PC-3 (cell line): ENCODE measurements at regions not wholly inside any gene's neighbourhood (a gene's known extent, or its start where the extent isn't known, plus 50 kb on each side); places are given as distances from the start of the nearest gene placed in this dataset.

ENCODE experiments used
- EZH2 ChIP-seq: fragments of 300-600 bp; sonication (generic); IDR thresholded peaks from one replicate; pipeline ENCODE4 v1.6.1; 2017; ENCODE audit warnings: antibody characterized with exemption, mild to moderate bottlenecking, low read length; ENCODE audit not compliant: unreplicated experiment
- TF ChIP-seq, protein P1 (sequence below): fragments of 300-600 bp; sonication (generic); conservative IDR thresholded peaks from 2 replicates; pipeline ENCODE4 v1.5.1; 2017; ENCODE audit warnings: antibody characterized with exemption, low read depth, mild to moderate bottlenecking, low read length

DNA sequence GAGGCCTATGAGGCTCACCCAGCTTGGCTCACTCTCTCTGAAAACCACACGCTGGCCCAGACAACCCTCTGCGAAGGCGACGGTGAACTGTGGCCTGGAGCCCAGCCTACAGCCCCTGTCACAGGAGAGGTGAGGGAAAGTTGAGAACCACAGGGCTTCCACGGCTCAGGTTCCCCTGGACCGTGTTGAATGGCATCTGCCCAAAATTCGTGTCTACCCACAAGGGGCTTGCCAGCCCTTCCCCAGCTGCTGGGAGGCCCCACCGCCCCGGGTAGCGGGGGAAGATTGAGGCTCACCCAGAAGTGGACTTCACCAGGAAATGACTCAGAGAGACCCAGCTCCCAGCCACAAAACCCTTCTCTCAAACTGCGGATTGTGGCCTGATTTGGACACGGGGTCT is 197.1 kb downstream of the CTTN start:
- TF ChIP-seq, protein P1, sequence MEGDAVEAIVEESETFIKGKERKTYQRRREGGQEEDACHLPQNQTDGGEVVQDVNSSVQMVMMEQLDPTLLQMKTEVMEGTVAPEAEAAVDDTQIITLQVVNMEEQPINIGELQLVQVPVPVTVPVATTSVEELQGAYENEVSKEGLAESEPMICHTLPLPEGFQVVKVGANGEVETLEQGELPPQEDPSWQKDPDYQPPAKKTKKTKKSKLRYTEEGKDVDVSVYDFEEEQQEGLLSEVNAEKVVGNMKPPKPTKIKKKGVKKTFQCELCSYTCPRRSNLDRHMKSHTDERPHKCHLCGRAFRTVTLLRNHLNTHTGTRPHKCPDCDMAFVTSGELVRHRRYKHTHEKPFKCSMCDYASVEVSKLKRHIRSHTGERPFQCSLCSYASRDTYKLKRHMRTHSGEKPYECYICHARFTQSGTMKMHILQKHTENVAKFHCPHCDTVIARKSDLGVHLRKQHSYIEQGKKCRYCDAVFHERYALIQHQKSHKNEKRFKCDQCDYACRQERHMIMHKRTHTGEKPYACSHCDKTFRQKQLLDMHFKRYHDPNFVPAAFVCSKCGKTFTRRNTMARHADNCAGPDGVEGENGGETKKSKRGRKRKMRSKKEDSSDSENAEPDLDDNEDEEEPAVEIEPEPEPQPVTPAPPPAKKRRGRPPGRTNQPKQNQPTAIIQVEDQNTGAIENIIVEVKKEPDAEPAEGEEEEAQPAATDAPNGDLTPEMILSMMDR, result no peak
- TF ChIP-seq EZH2, result no peak
